ENCODE measurements at regions not wholly inside any gene's neighbourhood (a gene's known extent, or its start where the extent isn't known, plus 50 kb on each side); places are given as distances from the start of the nearest gene placed in this dataset.

DNA sequence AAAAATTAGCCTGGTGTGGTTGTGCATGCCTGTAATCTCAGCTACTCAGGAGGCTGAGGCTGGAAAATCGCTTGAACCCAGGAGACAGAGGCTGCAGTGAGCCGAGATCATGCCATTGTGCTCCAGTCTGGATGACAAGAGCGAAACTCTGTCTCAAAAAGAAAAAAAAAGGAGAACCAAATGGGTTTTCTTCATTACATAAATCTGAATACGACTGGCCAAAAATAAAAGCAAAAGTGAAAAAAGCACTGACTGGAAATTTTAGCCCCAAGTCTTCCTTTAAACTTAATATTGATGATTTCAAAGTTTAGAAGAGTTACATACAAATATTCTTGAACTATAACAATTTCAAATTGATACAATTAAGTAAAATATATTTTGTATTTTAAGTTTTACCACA, 249.5 kb upstream of the STARD13 start:
- TF ChIP-seq, protein P1, sequence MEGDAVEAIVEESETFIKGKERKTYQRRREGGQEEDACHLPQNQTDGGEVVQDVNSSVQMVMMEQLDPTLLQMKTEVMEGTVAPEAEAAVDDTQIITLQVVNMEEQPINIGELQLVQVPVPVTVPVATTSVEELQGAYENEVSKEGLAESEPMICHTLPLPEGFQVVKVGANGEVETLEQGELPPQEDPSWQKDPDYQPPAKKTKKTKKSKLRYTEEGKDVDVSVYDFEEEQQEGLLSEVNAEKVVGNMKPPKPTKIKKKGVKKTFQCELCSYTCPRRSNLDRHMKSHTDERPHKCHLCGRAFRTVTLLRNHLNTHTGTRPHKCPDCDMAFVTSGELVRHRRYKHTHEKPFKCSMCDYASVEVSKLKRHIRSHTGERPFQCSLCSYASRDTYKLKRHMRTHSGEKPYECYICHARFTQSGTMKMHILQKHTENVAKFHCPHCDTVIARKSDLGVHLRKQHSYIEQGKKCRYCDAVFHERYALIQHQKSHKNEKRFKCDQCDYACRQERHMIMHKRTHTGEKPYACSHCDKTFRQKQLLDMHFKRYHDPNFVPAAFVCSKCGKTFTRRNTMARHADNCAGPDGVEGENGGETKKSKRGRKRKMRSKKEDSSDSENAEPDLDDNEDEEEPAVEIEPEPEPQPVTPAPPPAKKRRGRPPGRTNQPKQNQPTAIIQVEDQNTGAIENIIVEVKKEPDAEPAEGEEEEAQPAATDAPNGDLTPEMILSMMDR (IDR thresholded peaks at IDR 0.05), result no peak
- DNase-seq (ENCODE audit: low spot score) (no peak), ATAC-seq (ENCODE audit: low FRiP score) (no peak)

DNA sequence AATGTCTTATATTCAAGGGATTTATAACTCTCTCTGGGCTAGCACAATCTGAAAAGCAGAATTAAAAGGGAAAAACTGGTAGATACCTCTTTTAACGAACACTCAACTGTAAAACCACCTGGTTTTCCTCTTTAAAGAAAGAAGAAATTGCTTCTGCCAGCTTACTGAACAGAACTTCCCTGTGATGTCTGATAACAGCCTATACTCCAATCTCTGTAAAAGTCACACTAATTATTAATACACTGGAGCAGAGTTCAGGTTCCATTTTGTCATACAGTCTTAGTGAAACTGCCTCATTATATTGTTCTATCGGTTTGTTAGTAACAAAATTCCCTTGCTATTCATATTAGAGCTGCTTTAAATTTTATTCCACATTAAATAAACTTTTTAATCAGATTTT, 251.0 kb upstream of the STARD13 start:
- no peak for DNase-seq (ENCODE audit: low spot score)
- TF ChIP-seq, protein P1 (IDR thresholded peaks at IDR 0.05), result no peak
- ATAC-seq (ENCODE audit: low FRiP score), result no peak

DNA sequence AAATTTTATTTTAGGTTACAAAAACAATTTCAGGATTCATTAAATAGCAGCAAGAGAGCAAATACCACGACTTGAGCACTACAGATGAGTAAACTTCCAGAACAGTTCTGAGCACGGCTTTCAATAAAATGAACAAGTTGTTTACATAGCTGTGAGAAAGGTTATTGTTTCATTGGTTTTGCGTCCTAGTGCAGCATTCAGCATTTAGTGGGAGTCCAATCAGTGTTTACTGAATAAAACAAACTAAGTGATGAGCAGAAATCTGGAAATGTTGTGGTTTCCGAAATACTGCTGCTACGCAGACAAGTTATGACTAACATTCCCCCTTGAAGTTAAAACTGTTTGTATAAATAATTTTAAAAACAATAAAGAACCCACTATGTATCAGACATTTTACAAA, 251.5 kb upstream of the STARD13 start:
- ATAC-seq (ENCODE audit: low FRiP score) (no peak), DNase-seq (ENCODE audit: low spot score) (no peak)
- TF ChIP-seq, protein P1 (IDR thresholded peaks at IDR 0.05), result no peak

DNA sequence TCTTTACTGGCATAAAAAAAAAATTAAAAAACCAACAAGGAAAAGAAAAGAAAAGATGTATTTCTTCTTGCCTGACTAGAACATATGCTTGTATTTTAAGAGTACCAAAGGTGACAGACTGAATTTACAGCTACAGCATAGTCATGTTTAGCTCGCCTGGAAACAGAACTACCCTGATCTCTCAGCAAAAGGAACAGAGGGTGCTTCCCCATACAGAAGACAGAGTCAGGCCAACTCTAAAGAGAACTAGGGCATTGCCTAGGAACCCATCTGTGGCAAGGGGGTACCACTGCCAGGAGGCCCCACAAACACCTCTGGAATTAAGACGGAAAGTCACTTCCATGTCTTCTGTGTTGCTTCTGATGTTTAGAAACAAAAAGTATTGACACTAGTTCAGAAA, 252.1 kb upstream of the STARD13 start:
- no peak for ATAC-seq (ENCODE audit: low FRiP score)
- TF ChIP-seq, protein P1 (IDR thresholded peaks at IDR 0.05), result no peak
- DNase-seq (ENCODE audit: low spot score), result no peak

DNA sequence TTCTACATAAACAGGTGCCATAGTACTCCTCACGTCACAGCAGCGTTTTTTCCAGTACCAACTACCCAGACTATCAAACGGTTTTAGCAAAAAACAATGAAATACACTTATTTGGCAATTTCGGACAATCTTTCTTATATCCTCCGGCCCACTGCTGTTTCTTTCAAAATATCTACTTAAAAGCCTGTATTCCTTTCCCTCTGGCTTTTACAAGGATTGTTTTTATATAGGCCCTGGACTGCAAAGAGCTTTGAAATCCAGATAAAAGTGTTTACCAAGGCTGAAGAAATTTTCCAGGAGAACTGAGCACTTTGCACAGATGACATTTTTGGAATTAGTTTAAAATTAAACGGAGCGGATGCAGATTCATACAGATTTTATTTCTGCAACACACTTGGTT, 255.9 kb upstream of the STARD13 start:
- no peak for DNase-seq (ENCODE audit: low spot score)
- no peak for ATAC-seq (ENCODE audit: low FRiP score)
- TF ChIP-seq, protein P1 (IDR thresholded peaks at IDR 0.05), result no peak

DNA sequence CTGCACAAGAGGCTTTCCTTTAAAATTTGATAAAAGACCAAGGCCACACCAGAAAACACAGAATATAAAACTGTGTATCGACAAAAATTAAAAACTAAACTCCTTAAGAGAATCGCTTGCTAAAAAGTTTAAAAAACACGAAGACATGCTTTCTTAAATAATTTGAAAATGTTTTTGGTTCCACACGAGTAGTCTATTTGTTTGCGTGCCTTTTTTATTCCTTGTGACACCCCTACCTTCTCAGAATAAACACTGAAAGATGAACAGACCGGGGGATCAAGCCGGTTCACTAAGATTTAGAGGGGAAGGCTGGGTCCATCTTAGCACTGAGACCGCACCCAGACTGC, 256.4 kb upstream of the STARD13 start:
- DNase-seq (ENCODE audit: low spot score) (no peak), ATAC-seq (ENCODE audit: low FRiP score) (no peak)
- TF ChIP-seq, protein P1 (IDR thresholded peaks at IDR 0.05), result no peak

DNA sequence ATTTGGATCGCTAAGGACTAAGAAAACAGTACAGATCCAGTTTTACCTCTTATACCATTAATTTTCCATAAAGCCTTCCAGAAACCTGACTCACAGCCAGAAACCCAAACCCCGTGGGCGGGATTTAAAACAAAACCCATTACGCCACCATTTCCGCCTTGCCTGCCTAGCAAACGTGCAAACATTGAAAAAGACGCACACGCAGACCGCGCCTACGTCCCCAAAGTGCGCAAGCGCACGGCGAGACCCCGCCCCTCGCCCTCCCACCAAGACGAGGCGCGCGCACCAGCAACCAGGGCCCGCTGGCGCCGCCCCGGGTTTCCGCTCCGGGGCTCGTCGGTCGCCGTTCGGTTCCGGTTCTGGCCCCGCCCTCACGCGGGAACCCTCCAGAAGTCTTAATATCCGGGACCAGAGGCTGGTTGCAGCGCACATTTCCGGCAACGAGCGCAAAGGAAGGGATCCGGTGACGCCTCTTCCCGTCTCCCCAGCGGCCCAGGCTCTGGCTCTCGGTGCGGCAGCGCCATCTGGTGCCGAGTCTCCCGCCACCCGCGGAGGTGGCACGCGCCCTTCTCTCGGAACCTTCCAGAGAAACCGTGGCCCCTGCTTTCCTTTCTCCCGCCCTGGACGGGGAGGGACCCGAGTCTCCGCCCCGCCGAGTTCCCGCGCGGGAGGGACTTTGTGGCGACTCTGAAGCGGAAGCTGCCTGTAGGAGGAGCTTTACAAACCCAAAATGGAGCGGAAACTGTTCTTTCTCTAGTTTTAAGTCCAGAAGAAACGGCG, 256.9 kb upstream of the STARD13 start:
- ATAC-seq (ENCODE audit: low FRiP score) (peak; percentile 97), DNase-seq (ENCODE audit: low spot score) (peak; percentile 93)
- TF ChIP-seq, protein P1 (IDR thresholded peaks at IDR 0.05), result peak in 2 of 3 donors; percentile 55 to 59

All from omental fat pad (tissue), 3 donors.